Gastroesophageal sphincter (tissue), 4 donors: ENCODE measurements at regions not wholly inside any gene's neighbourhood (a gene's known extent, or its start where the extent isn't known, plus 50 kb on each side); places are given as distances from the start of the nearest gene placed in this dataset.

Experiments
- ATAC-seq: fragments of 150-250 bp; one replicate; pipeline ENCODE4 v1.9.1; 2016; ENCODE audit warnings: mild to moderate bottlenecking, moderate library complexity
- H3K27ac ChIP-seq, 4 donors: fragments of 200-600 bp; sonication (generic) in 3 of 4; 1 replicate in 3 of 4; 2 replicates in 1 of 4; pipeline ENCODE4 v1.5.1; 2016 to 2019
- H3K27me3 ChIP-seq: fragments of 200-600 bp; sonication (generic); one replicate; pipeline ENCODE4 v1.5.1; 2019
- H3K36me3 ChIP-seq, 2 donors: fragments of 200-600 bp; sonication (generic); one replicate each; pipeline ENCODE4 v1.5.1; 2019; ENCODE audit warnings: control low read depth in 1 of 2
- H3K4me1 ChIP-seq, 3 donors: fragments of 200-600 bp; sonication (generic); 1 replicate in 2 of 3; 2 replicates in 1 of 3; pipeline ENCODE4 v1.5.1; 2016 to 2019; ENCODE audit warnings: control low read depth in 2 of 3
- H3K4me3 ChIP-seq, 2 donors: fragments of 200-600 bp; sonication (generic); one replicate each; pipeline ENCODE4 v1.5.1; 2019; ENCODE audit warnings: mild to moderate bottlenecking in 1 of 2, moderate library complexity in 1 of 2
- H3K9me3 ChIP-seq, 3 donors: fragments of 200-600 bp; sonication (generic); one replicate each; pipeline ENCODE4 v1.5.1; 2017 to 2019; ENCODE audit warnings: control low read depth in 2 of 3
- EP300 ChIP-seq: sonication (generic); formaldehyde crosslinking; IDR thresholded peaks from one replicate; pipeline ENCODE4 v1.6.1; 2017; ENCODE audit warnings: antibody characterized with exemption, mild to moderate bottlenecking
- POLR2A ChIP-seq, 2 donors: fragments of 450-650 bp; IDR thresholded peaks; one replicate each; pipeline ENCODE4 v1.6.1; 2017; ENCODE audit warnings: antibody characterized with exemption in 2 of 2, mild to moderate bottlenecking in 2 of 2, moderate library complexity in 1 of 2
- POLR2AphosphoS5 ChIP-seq: sonication (generic); formaldehyde crosslinking; IDR thresholded peaks from one replicate; pipeline ENCODE4 v1.6.1; 2017; ENCODE audit warnings: antibody characterized with exemption
- WGBS, 2 donors: methylation state at CpG; one replicate each; pipeline ENCODE4 v1.1.5; 2018; ENCODE audit warnings: low coverage in 1 of 2; 5-methylcytosine and 5-hydroxymethylcytosine counted together
- TF ChIP-seq, protein P1 (sequence below), 4 experiments: fragments of 200-600 bp in 2 of 4; fragments of 450-650 bp in 2 of 4; sonication (generic) in 1 of 4; IDR thresholded peaks; one replicate each; pipeline ENCODE4 v1.5.1; 2017 to 2019; ENCODE audit warnings: antibody characterized with exemption in 4 of 4, mild to moderate bottlenecking in 2 of 4, moderate library complexity in 2 of 4

DNA sequence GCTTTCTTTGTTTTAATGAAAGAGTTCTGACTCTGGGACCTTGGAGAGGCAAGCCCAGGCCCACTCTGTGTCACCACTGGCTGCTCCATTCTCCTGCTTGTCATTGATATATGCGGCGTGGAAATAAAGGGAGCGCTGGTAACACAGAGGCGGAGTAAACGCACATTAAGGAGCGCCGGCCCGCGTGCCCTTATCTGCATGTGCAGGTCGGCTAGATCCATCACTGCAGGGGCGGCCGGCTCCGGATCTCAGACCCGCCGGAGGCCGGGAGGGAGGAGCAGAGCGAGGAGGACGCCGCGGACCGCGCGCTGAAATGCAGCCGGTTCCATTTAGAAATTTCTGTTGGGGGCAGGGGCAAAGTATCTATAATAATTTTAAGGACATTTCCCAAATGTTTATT is 70.8 kb downstream of the MRPL36 start:
- TF ChIP-seq POLR2AphosphoS5: no peak
- TF ChIP-seq, protein P1, sequence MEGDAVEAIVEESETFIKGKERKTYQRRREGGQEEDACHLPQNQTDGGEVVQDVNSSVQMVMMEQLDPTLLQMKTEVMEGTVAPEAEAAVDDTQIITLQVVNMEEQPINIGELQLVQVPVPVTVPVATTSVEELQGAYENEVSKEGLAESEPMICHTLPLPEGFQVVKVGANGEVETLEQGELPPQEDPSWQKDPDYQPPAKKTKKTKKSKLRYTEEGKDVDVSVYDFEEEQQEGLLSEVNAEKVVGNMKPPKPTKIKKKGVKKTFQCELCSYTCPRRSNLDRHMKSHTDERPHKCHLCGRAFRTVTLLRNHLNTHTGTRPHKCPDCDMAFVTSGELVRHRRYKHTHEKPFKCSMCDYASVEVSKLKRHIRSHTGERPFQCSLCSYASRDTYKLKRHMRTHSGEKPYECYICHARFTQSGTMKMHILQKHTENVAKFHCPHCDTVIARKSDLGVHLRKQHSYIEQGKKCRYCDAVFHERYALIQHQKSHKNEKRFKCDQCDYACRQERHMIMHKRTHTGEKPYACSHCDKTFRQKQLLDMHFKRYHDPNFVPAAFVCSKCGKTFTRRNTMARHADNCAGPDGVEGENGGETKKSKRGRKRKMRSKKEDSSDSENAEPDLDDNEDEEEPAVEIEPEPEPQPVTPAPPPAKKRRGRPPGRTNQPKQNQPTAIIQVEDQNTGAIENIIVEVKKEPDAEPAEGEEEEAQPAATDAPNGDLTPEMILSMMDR (IDR thresholded peaks at IDR 0.05): no peak
- TF ChIP-seq EP300: no peak
- TF ChIP-seq POLR2A (IDR thresholded peaks at IDR 0.05): no peak
- Histone ChIP-seq H3K27me3 (peaks cover 67% of the 10 kb centered on the region), H3K9me3 (no peaks in the 10 kb centered on the region), H3K4me3 (no peak overlapping the region), H3K4me1 (no peaks in the 10 kb centered on the region), H3K36me3 (no peaks in the 10 kb centered on the region), H3K27ac (no peak overlapping the region)
- WGBS, 2 donors: 92 to 93% methylated on average over 2 to 5 of the region's 24 CpGs
- ATAC-seq: no peak

DNA sequence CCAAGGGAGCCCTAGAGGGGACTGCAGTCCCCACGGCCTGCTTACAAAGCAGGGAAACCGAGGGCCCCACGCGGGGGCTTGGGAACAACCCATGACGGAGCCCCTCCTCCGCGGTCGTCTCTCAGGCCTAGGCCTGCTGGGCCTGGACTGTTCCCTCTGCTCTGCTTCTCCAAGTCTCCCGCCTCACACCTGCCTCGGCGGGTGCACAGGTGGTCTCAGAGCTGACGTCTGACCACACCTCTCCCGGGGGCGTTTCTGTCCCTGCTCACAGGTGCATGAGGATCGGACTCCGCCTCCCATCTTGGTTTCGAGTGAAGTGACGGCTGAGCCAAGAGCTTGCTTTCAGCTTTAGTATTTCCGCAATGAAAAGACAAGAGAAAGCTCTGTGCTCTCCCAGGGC is 72.1 kb downstream of the MRPL36 start:
- H3K27me3 ChIP-seq: peaks cover 57% of the 10 kb centered on the region
- no peaks in the 10 kb centered on the region for H3K9me3 ChIP-seq
- TF ChIP-seq POLR2A (IDR thresholded peaks at IDR 0.05) (no peak), EP300 (no peak)
- TF ChIP-seq, protein P1 (IDR thresholded peaks at IDR 0.05): no peak
- H3K4me1 ChIP-seq: no peaks in the 10 kb centered on the region
- ATAC-seq: no peak
- WGBS, 2 donors: no CpG with 5 or more reads among the region's 19 CpGs
- H3K36me3 ChIP-seq: no peaks in the 10 kb centered on the region
- no peak overlapping the region for H3K4me3 ChIP-seq
- no peak overlapping the region for H3K27ac ChIP-seq

DNA sequence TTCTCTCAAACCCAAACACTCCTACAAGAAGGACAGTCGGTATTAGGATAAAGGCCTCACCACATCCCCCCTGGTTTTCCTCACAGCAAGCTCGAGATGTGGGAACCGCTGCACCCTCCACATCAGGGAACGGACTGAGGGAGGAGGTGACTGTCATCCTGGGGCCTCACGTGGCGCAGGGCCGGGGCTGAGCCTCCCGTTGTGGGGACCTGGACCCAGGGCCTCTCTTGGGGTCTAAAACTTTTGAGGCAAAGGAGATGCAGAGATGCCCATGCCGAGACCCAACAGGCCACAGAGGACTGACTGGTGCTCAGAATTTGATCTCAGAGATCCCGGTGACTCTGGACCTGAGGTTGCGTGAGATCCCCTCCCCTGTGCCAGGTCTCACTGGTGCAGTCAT is 72.7 kb downstream of the MRPL36 start:
- Histone ChIP-seq H3K36me3 (no peaks in the 10 kb centered on the region), H3K27me3 (peaks cover 51% of the 10 kb centered on the region), H3K4me1 (no peaks in the 10 kb centered on the region), H3K9me3 (no peaks in the 10 kb centered on the region), H3K27ac (no peak overlapping the region), H3K4me3 (no peak overlapping the region)
- no peak for ATAC-seq
- 93% methylated on average over 5 of the region's 11 CpGs; no CpG with 5 or more reads in 1 of the 2 donors for WGBS, 2 donors
- TF ChIP-seq, protein P1 (IDR thresholded peaks at IDR 0.05): no peak

DNA sequence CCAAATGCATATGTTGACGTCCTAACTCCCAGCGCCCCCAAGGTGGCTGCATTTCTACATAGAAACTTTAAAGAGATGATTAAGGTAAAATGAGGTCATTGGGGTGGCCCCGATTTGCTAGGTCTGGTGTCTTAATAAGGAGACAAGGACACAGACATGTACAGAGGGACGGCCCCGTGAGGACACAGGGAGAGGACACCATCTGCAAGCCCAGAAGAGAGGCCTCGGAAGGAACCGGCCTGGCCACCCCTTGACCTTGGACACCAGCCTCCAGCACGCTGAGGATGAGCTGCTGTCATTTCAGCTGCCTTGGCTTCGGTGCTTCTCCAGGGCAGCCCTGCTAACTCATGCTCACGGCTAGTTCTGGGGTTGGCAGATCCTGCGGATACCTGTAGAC is 73.2 kb downstream of the MRPL36 start:
- ATAC-seq: no peak
- H3K4me1 ChIP-seq: no peaks in the 10 kb centered on the region
- H3K9me3 ChIP-seq: no peaks in the 10 kb centered on the region
- no peak overlapping the region for H3K4me3 ChIP-seq
- TF ChIP-seq POLR2AphosphoS5 (no peak), POLR2A (IDR thresholded peaks at IDR 0.05) (no peak), EP300 (no peak)
- TF ChIP-seq, protein P1 (IDR thresholded peaks at IDR 0.05): no peak
- H3K27me3 ChIP-seq: peaks cover 56% of the 10 kb centered on the region
- H3K36me3 ChIP-seq: no peaks in the 10 kb centered on the region
- H3K27ac ChIP-seq: no peak overlapping the region
- WGBS, 2 donors: 86 to 100% methylated on average over 1 to 7 of the region's 11 CpGs

DNA sequence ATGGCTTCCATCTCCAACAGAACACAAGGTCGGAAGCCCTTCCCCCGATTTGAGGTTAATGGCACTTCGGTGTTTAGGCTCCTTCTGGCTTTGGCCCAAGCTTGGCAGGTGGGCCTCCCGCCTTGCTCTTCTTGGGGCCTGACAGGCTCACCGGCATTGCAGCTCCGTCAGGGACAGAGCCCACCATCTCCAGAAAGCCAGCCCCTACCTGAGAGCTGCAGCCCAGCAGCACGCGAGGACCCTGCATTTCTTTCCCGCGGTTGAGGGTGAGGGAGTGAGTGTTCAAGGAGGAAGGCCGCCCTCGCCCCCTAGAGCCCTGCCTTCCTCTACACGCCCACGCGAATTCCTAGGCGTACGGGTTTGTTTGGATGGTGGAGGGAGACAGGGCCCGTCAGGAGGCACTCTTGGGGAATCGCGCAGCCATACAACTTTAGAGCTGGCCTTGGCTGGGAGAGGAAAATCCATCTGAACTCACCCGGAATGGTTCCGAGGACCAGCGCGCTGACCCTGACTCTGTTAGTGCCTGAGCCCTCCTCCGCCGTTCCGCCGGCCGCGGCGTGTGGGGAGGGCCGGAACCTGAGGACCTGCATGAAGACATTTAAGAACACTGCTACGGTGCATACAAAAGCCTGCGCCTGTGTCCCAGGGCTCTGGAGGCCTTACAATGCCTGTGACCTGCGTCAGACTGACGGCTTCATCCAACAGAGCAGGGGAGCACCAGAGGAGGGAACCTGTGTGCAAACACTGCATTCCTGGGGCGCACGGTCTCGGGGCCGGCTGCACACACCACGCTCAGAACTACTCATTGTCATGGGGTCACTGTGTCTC is 73.8 kb downstream of the MRPL36 start:
- no peak for ATAC-seq
- no peaks in the 10 kb centered on the region for H3K4me1 ChIP-seq
- H3K36me3 ChIP-seq: no peaks in the 10 kb centered on the region
- no peak for TF ChIP-seq EP300
- TF ChIP-seq, protein P1 (IDR thresholded peaks at IDR 0.05): no peak
- TF ChIP-seq POLR2A (IDR thresholded peaks at IDR 0.05): no peak
- no peak for TF ChIP-seq POLR2AphosphoS5
- H3K9me3 ChIP-seq: peaks cover 0 to 1% (median 0%) of the 10 kb centered on the region in 3 donors
- no peak overlapping the region for H3K4me3 ChIP-seq
- H3K27ac ChIP-seq: no peak overlapping the region
- H3K27me3 ChIP-seq: peaks cover 55% of the 10 kb centered on the region
- WGBS, 2 donors: 10 to 50% methylated on average over 1 to 2 of the region's 41 CpGs
